Central memory CD8-positive, alpha-beta T cell (primary cell): ENCODE measurements at regions not wholly inside any gene's neighbourhood (a gene's known extent, or its start where the extent isn't known, plus 50 kb on each side); places are given as distances from the start of the nearest gene placed in this dataset.

Experiments
- ATAC-seq: fragments of 150-1000 bp; cut with Tn5 transposase; replicated peaks from 2 replicates; pipeline ENCODE4 v1.10.0; 2022; ENCODE audit warnings: mild to moderate bottlenecking, moderate FRiP score, moderate number of reproducible peaks; ENCODE audit not compliant: poor library complexity, severe bottlenecking; ENCODE audit errors: extremely low read depth
- DNase-seq, 2 donors: peaks; one replicate each; pipeline ENCODE4 v3.0.0; 2021; ENCODE audit warnings: low spot score in 2 of 2
- H3K27ac Mint-ChIP-seq: one replicate; pipeline ENCODE4 v1.8.0; 2022; ENCODE audit warnings: low read depth, mild to moderate bottlenecking, moderate library complexity, mixed read lengths
- H3K27me3 Mint-ChIP-seq: one replicate; pipeline ENCODE4 v1.8.0; 2022; ENCODE audit warnings: mixed read lengths
- H3K36me3 Mint-ChIP-seq: one replicate; pipeline ENCODE4 v1.8.0; 2022; ENCODE audit warnings: mild to moderate bottlenecking, moderate library complexity, mixed read lengths; ENCODE audit not compliant: insufficient read depth
- H3K4me1 Mint-ChIP-seq: one replicate; pipeline ENCODE4 v1.8.0; 2022; ENCODE audit warnings: mixed read lengths
- H3K4me3 Mint-ChIP-seq: one replicate; pipeline ENCODE4 v1.8.0; 2022; ENCODE audit warnings: mild to moderate bottlenecking, moderate library complexity, mixed read lengths
- H3K9me3 Mint-ChIP-seq: one replicate; pipeline ENCODE4 v1.8.0; 2022; ENCODE audit warnings: mixed read lengths

GRCh38 chr6:916131-916530 lies 223.2 kb upstream of the EXOC2 start:
- Mint-ChIP-seq H3K4me1 (no peaks in the 10 kb centered on the region), H3K36me3 (no peaks in the 10 kb centered on the region), H3K4me3 (no peak overlapping the region), H3K27ac (no peak overlapping the region), H3K9me3 (peaks cover 8% of the 10 kb centered on the region), H3K27me3 (peaks cover 56% of the 10 kb centered on the region)
- DNase-seq (no peak), ATAC-seq (no peak)

GRCh38 chr6:912871-913835 lies 220.2 kb upstream of the EXOC2 start:
- Mint-ChIP-seq H3K9me3 (no peaks in the 10 kb centered on the region), H3K36me3 (no peaks in the 10 kb centered on the region), H3K27me3 (peaks cover 63% of the 10 kb centered on the region), H3K4me3 (no peak overlapping the region), H3K27ac (no peak overlapping the region), H3K4me1 (no peaks in the 10 kb centered on the region)
- ATAC-seq, result no peak
- no peak for DNase-seq

- DNase-seq (no peak), ATAC-seq (no peak)
- Mint-ChIP-seq H3K4me3 (no peak overlapping the region), H3K27me3 (peaks cover 45% of the 10 kb centered on the region), H3K9me3 (no peaks in the 10 kb centered on the region), H3K36me3 (no peaks in the 10 kb centered on the region), H3K27ac (no peak overlapping the region), H3K4me1 (no peaks in the 10 kb centered on the region)
Measured at GRCh38 chr6:907928-908327, 215.0 kb upstream of the EXOC2 start.

- ATAC-seq, result no peak
- no peaks in the 10 kb centered on the region for H3K9me3 Mint-ChIP-seq
- H3K36me3 Mint-ChIP-seq, result no peaks in the 10 kb centered on the region
- DNase-seq, result no peak
- peaks cover 41% of the 10 kb centered on the region for H3K27me3 Mint-ChIP-seq
- no peaks in the 10 kb centered on the region for H3K4me1 Mint-ChIP-seq
- no peak overlapping the region for H3K4me3 Mint-ChIP-seq
- H3K27ac Mint-ChIP-seq, result no peak overlapping the region
Measured at GRCh38 chr6:906920-907319, 214.0 kb upstream of the EXOC2 start.

- DNase-seq, result no peak
- ATAC-seq, result no peak
- Mint-ChIP-seq H3K4me1 (no peaks in the 10 kb centered on the region), H3K27ac (no peak overlapping the region), H3K27me3 (peaks cover 31% of the 10 kb centered on the region), H3K4me3 (no peak overlapping the region), H3K36me3 (no peaks in the 10 kb centered on the region), H3K9me3 (no peaks in the 10 kb centered on the region)
Measured at GRCh38 chr6:905556-905955, 212.6 kb upstream of the EXOC2 start.

- ATAC-seq (no peak), DNase-seq (no peak)
- H3K36me3 Mint-ChIP-seq, result no peaks in the 10 kb centered on the region
- H3K27ac Mint-ChIP-seq, result no peak overlapping the region
- no peaks in the 10 kb centered on the region for H3K9me3 Mint-ChIP-seq
- H3K4me1 Mint-ChIP-seq, result no peaks in the 10 kb centered on the region
- H3K4me3 Mint-ChIP-seq, result no peak overlapping the region
- peaks cover 35% of the 10 kb centered on the region for H3K27me3 Mint-ChIP-seq
Measured at GRCh38 chr6:904994-905393, 212.1 kb upstream of the EXOC2 start.

- Mint-ChIP-seq H3K4me1 (no peaks in the 10 kb centered on the region), H3K36me3 (no peaks in the 10 kb centered on the region), H3K9me3 (no peaks in the 10 kb centered on the region), H3K27ac (no peak overlapping the region), H3K27me3 (peaks cover 42% of the 10 kb centered on the region), H3K4me3 (no peak overlapping the region)
- no peak for ATAC-seq
- no peak for DNase-seq
Measured at GRCh38 chr6:903761-904160, 210.8 kb upstream of the EXOC2 start.

GRCh38 chr6:901696-902460 lies 208.9 kb upstream of the EXOC2 start:
- no peak for DNase-seq
- H3K4me1 Mint-ChIP-seq, result no peaks in the 10 kb centered on the region
- H3K9me3 Mint-ChIP-seq, result no peaks in the 10 kb centered on the region

GRCh38 chr6:900716-901605 lies 208.0 kb upstream of the EXOC2 start:
- H3K27ac Mint-ChIP-seq, result no peak overlapping the region
- DNase-seq (no peak), ATAC-seq (no peak)
- no peak overlapping the region for H3K4me3 Mint-ChIP-seq
- H3K9me3 Mint-ChIP-seq, result no peaks in the 10 kb centered on the region
- H3K4me1 Mint-ChIP-seq, result no peaks in the 10 kb centered on the region
- H3K36me3 Mint-ChIP-seq, result no peaks in the 10 kb centered on the region
- peaks cover 49% of the 10 kb centered on the region for H3K27me3 Mint-ChIP-seq

More at GRCh38 chr6:901696-902460, 208.9 kb upstream of the EXOC2 start:
- Mint-ChIP-seq H3K27me3 (peaks cover 42% of the 10 kb centered on the region), H3K36me3 (no peaks in the 10 kb centered on the region), H3K4me3 (no peak overlapping the region), H3K27ac (no peak overlapping the region)
- ATAC-seq, result no peak

GRCh38 chr6:897528-898207 lies 204.7 kb upstream of the EXOC2 start:
- Mint-ChIP-seq H3K9me3 (no peaks in the 10 kb centered on the region), H3K36me3 (no peaks in the 10 kb centered on the region), H3K4me3 (no peak overlapping the region), H3K27me3 (peaks cover 66% of the 10 kb centered on the region), H3K4me1 (no peaks in the 10 kb centered on the region), H3K27ac (no peak overlapping the region)
- no peak for ATAC-seq
- DNase-seq, result no peak

GRCh38 chr6:894274-894673 lies 201.3 kb upstream of the EXOC2 start:
- DNase-seq, result no peak
- no peaks in the 10 kb centered on the region for H3K4me1 Mint-ChIP-seq
- H3K4me3 Mint-ChIP-seq, result no peak overlapping the region
- H3K36me3 Mint-ChIP-seq, result no peaks in the 10 kb centered on the region
- H3K27me3 Mint-ChIP-seq, result peaks cover 58% of the 10 kb centered on the region
- no peak for ATAC-seq
- no peaks in the 10 kb centered on the region for H3K9me3 Mint-ChIP-seq
- no peak overlapping the region for H3K27ac Mint-ChIP-seq

- no peak overlapping the region for H3K27ac Mint-ChIP-seq
- no peak overlapping the region for H3K4me3 Mint-ChIP-seq
- no peak for ATAC-seq
Measured at GRCh38 chr6:890995-891394, 198.1 kb upstream of the EXOC2 start.

More at GRCh38 chr6:890995-891394, 198.1 kb upstream of the EXOC2 start:
- no peak for DNase-seq
- H3K4me1 Mint-ChIP-seq, result no peaks in the 10 kb centered on the region
- no peaks in the 10 kb centered on the region for H3K36me3 Mint-ChIP-seq
- H3K27me3 Mint-ChIP-seq, result peaks cover 32% of the 10 kb centered on the region
- H3K9me3 Mint-ChIP-seq, result no peaks in the 10 kb centered on the region
